Left renal cortex interstitium (tissue), 4 donors: ENCODE measurements at regions not wholly inside any gene's neighbourhood (a gene's known extent, or its start where the extent isn't known, plus 50 kb on each side); places are given as distances from the start of the nearest gene placed in this dataset.

ENCODE experiments used
- DNase-seq, 4 donors: peaks; one replicate each; pipeline ENCODE4 v3.0.0-alpha.2; 2013; ENCODE audit warnings: low read depth in 4 of 4, low spot score in 2 of 4, missing footprints in 1 of 4

DNA sequence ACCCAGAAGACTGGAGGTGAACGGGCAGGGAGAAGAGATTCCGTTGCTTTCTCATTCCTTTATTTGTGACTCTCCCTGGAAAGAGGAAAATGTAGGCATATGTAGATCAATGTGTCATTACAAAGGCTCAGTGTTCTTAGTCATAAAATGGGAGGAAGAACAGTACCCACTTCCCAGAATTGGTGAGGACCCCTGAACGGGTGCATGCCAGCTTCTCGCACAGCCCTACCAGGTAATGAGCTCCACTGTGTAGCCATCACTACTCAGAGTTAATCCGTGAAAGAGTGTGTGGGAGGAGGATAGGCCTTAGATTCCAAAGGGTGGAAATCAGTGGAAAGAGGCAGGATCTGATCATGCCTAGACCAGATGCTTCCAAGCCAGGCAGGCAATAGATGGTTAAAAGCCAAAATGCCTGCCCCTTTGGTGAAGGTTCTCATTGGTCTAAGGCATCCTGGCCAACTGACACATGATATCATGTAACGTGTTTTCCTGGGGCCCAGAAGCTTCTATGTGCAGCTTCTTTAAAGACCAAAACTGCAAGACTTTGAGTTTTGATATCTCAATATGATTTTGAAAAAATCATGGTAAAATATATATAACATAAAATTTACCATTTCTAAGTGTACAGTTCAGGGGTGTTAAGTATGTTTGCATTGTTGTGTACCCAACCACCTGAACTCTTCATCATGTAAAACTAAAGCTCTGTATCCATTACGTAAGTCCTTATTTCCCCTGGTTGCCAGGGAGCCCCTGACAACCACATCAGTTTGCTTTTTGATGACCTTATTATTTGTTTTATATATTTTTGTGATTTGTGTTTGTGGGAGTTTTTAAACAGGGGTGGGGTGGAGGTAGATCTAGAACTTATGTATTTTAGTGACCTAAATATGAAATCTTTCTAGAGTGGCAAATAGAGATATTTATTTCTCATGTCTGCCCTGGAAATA is 402.2 kb upstream of the CFAP20DC start:
- DNase-seq = no peak

DNA sequence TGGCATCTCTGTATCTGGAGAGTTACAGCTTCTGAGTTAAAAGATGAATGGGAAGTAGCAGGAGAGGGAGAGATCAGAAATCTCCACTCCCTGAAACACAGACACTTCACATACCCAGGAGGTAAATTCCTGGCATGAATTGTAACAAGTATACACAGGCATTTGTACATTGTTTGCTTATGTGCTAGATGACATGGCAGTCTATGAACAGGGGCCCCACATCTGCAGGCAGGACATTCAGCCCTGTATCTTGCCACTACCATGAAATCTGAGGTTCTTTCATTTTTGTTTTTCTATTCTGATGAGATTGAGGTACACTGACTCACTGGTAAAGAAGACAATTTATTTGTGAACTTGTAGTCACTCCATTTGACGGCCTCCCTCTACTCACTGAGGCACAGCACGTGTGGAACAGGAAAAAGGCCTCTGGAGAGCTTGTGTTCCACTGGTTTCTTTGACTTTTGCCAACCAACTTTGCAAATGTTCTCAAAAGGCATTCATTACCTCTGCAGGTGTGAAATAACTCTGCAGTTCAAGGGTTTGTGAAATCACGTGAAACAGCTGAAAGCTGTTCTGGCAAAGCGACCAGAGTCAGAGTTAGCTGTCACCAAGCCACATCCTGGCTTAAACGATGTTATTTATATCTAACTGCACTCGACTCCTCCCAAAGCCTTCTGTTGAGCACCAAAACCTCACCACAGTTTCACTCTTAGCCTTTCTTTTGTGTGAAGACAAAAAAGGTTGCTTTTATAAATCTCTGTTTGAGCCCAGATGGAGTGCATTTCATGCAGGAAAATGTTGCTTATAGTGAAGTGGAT is 401.3 kb upstream of the CFAP20DC start:
- DNase-seq = no peak

- no peak for DNase-seq
Observed at GRCh38 chr3:59450437-59450836, 400.6 kb upstream of the CFAP20DC start.

GRCh38 chr3:59446775-59447465 is 397.1 kb upstream of the CFAP20DC start:
- DNase-seq = no peak

- DNase-seq = no peak
Observed at GRCh38 chr3:59444676-59445075, 394.9 kb upstream of the CFAP20DC start.

DNA sequence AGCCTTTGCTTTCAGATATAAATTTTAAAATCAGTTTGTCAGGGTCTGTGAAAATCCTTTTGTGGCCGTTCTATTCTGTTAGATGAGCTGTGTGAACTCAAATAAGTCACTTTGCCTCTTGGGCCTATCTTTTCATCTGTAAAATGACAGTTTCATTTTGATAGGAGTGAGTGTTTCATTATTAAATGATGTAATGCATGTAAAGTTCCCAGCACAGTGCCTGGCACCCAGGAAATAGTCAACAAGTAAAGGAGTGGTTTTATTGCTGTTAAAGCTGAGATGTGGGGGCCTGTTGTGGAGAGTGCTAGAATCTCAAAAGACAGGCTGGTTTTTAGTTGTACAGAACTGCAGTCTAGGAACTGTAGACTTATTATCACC is 394.5 kb upstream of the CFAP20DC start:
- no peak for DNase-seq

DNA sequence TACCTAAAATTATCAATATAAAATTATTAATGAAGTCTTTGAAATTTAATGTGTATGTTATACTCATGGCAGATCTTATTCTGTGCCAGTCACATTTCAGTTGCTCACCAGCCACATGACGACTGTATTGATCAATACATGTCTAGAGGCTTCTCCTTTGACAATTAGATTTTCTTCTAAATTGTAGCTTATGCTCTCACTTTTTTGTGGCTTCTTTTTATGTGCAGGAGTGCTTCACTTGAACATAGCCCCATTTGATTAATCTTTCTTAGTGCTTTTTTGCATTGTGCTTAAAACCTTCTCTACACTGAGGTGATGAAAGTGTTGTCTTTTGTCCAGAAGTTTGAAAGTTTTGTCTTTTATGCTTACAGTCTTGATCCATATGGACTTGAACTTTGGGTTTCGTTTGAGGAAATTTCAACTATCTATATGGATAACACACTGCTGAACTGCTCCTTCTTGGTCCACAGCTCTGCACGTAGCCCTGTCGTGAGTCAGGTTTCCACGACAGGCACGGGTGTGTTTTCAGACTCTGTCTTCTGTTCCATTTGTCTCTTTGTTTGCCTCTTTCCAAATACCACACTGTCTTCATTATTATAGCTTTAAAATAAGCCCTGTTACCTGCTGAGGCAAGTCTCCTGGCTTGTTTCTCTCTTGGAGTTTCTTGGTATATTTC is 393.9 kb upstream of the CFAP20DC start:
- no peak for DNase-seq

DNA sequence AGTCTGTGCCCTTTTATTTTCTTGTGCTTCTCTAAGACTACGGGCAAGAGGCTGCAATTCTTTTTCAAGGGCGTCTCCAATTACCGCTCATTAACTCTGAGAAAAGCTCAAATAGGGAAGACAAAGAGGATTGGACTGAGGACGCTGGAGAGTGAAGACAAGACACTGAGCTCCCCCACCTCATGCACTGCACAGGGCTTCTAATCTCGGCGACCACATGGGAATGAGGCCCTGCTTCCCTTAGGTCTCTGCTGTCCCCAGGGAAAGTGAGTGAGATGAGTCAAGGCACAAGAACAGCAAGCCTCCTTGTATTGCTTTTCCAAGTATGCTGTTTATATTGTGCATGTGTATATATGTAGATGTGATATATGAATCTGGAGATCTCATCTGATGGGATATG is 392.2 kb upstream of the CFAP20DC start:
- DNase-seq = no peak

DNA sequence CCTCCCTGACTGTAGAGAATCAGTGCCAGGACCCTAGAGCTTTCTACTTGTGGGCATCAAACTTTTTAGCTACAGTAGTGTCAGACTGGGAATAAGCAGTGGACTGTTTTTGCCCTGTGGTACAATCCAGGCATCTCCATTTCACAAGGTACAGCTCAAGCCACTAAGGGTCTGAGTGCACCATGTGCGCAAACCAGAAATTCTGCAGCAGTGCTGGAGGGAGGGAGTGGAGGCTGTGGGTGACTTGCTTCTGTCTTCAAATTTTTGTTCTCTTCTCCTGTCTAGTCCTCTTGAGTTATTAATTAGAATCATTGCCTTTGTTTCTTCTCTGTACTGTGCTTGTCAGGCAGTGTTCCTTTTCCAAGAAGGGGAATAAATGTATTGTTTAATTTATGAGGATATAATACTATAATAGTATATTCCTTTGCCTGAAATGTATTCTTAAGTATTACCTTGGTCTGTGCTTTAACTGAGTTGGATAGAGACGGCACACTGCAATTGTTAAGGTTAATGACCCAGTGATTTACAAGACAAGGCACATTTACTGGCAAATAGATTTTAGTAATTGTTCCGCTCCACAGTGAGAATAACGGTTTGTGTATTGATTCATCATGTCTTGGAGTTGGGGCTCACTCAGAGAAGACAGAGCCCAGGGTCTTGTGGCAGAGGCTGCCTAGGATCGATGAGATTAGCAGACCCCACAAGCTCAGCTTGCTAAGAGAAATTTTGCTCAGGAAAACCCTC is 390.6 kb upstream of the CFAP20DC start:
- no peak for DNase-seq

- DNase-seq = no peak
Observed at GRCh38 chr3:59438492-59438891, 388.7 kb upstream of the CFAP20DC start.

GRCh38 chr3:59436164-59436958 is 386.5 kb upstream of the CFAP20DC start:
- DNase-seq = no peak

DNA sequence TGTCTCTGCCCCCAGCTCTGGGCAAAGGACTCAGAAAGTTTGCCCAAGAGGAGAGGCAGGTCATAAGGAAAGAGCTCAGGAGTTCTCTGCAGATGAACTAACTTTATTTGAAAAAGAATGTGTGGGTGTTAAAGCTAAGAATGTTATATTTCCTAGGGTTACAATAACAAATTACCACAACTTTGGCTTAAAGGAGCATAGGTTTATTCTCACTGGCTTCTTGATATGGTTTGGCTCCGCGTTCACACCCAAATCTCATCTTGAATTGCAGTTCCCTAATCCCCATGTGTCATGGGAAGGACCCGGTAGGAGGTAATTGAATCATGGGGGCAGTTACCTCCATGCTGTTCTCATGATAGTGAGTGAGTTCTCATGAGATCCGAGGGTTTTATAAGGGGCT is 383.7 kb upstream of the CFAP20DC start:
- no peak for DNase-seq

DNA sequence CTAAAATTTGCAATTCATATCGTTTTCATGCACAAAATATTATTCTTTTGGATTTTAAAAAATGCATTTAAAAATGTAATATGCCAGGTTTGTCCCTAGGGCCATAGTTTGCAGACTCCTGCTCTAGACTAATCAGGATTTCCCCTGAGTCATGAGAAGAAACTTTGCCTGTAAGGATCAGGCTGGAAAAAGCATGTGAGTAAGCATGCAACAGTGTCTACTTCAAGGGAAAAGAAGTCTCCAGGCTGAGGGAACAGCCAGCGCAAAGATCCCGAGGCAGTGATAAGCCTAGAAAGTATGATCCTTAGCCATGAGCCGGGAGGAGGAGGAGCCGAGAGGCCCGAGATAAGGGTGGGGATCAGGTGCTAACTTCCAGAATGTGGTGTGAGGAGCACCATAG is 382.8 kb upstream of the CFAP20DC start:
- no peak for DNase-seq

- no peak for DNase-seq
Observed at GRCh38 chr3:59430341-59430740, 380.5 kb upstream of the CFAP20DC start.

- DNase-seq = no peak
Observed at GRCh38 chr3:59429198-59429597, 379.4 kb upstream of the CFAP20DC start.

- DNase-seq = no peak
Observed at GRCh38 chr3:59426821-59427565, 377.2 kb upstream of the CFAP20DC start.

DNA sequence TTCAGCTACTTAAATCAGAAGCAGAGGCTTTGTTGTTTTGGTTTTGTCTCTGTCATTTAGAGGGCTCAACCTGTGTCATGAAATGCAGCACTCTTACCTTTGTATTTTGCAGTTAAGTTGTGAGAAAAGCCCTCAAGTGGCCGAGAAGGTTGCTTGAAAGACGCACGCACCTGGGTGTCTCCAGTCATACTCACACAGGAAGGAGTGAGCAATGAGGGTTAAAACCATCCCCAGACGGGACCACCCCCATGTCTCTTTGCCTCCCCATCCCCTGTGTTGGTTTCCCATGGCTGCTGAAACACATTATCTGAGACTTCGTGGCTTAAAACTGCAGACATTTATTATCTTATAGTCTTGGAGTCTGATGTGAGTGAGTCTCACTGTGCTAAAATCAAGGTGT is 376.1 kb upstream of the CFAP20DC start:
- no peak for DNase-seq

GRCh38 chr3:59425371-59425770 is 375.5 kb upstream of the CFAP20DC start:
- DNase-seq = no peak
